B cell (primary cell): ENCODE measurements at regions not wholly inside any gene's neighbourhood (a gene's known extent, or its start where the extent isn't known, plus 50 kb on each side); places are given as distances from the start of the nearest gene placed in this dataset.

Experiments used
- CTCF ChIP-seq: fragments of 200-600 bp; IDR thresholded peaks from one replicate; pipeline ENCODE4 v1.8.0; 2022; ENCODE audit warnings: antibody characterized with exemption, mild to moderate bottlenecking
- EZH2 ChIP-seq: IDR thresholded peaks from 2 replicates; pipeline ENCODE4 v1.6.1; 2012; ENCODE audit warnings: borderline replicate concordance, low read depth, mild to moderate bottlenecking, moderate library complexity, low read length; ENCODE audit not compliant: insufficient read depth, poor library complexity, severe bottlenecking

- TF ChIP-seq CTCF (no peak), EZH2 (no peak)
These were observed 1657.4 kb upstream of the IGFBP7 start for GRCh38 chr4:58767598-58767997.
